NCI-H69 (cell line): ENCODE measurements at regions not wholly inside any gene's neighbourhood (a gene's known extent, or its start where the extent isn't known, plus 50 kb on each side); places are given as distances from the start of the nearest gene placed in this dataset.

Experiments
- DNase-seq: peaks from one replicate; lab custom pipeline; 2025; lab: John Stamatoyannopoulos, UW

GRCh38 chr2:150586858-150587257 lies 99.4 kb upstream of the RND3 start:
- DNase-seq = no peak

GRCh38 chr2:150585221-150585971 lies 97.9 kb upstream of the RND3 start:
- DNase-seq = no peak

- no peak for DNase-seq
These were observed 96.6 kb upstream of the RND3 start for GRCh38 chr2:150584081-150584480.

- no peak for DNase-seq
These were observed 94.4 kb upstream of the RND3 start for GRCh38 chr2:150581717-150582472.

GRCh38 chr2:150578481-150578880 lies 91.0 kb upstream of the RND3 start:
- DNase-seq = no peak

- DNase-seq = no peak
These were observed 88.4 kb upstream of the RND3 start for GRCh38 chr2:150575861-150576260.

- DNase-seq = no peak
These were observed 85.5 kb upstream of the RND3 start for GRCh38 chr2:150572961-150573395.

- no peak for DNase-seq
These were observed 84.8 kb upstream of the RND3 start for GRCh38 chr2:150572194-150572766.

GRCh38 chr2:150571121-150571520 lies 83.7 kb upstream of the RND3 start:
- DNase-seq = no peak

- DNase-seq = no peak
These were observed 83.2 kb upstream of the RND3 start for GRCh38 chr2:150570712-150571111.

GRCh38 chr2:150569761-150570160 lies 82.3 kb upstream of the RND3 start:
- no peak for DNase-seq

- no peak for DNase-seq
These were observed 80.4 kb upstream of the RND3 start for GRCh38 chr2:150567771-150568301.

- DNase-seq = no peak
These were observed 78.8 kb upstream of the RND3 start for GRCh38 chr2:150566289-150566688.

GRCh38 chr2:150561076-150561475 lies 73.6 kb upstream of the RND3 start:
- no peak for DNase-seq

GRCh38 chr2:150557020-150557600 lies 69.6 kb upstream of the RND3 start:
- DNase-seq = no peak

- DNase-seq = no peak
These were observed 68.3 kb upstream of the RND3 start for GRCh38 chr2:150555611-150556356.

GRCh38 chr2:150554046-150554445 lies 66.6 kb upstream of the RND3 start:
- DNase-seq = no peak

GRCh38 chr2:150552041-150552820 lies 64.8 kb upstream of the RND3 start:
- no peak for DNase-seq

GRCh38 chr2:150549381-150549780 lies 61.9 kb upstream of the RND3 start:
- peak; percentile 23 for DNase-seq

GRCh38 chr2:150548527-150548926 lies 61.1 kb upstream of the RND3 start:
- DNase-seq = peak; percentile 63

GRCh38 chr2:150545916-150546315 lies 58.4 kb upstream of the RND3 start:
- no peak for DNase-seq
